Activated CD4-positive, alpha-beta T cell treated with anti-CD3 and anti-CD28 coated beads, Interleukin-2, amount 50 U/mL, for 48 hours (primary cell): ENCODE measurements at regions not wholly inside any gene's neighbourhood (a gene's known extent, or its start where the extent isn't known, plus 50 kb on each side); places are given as distances from the start of the nearest gene placed in this dataset.

ENCODE experiments used
- DNase-seq, 2 experiments: peaks; one replicate each; pipeline ENCODE4 v3.0.0-alpha.2; 2020

DNA sequence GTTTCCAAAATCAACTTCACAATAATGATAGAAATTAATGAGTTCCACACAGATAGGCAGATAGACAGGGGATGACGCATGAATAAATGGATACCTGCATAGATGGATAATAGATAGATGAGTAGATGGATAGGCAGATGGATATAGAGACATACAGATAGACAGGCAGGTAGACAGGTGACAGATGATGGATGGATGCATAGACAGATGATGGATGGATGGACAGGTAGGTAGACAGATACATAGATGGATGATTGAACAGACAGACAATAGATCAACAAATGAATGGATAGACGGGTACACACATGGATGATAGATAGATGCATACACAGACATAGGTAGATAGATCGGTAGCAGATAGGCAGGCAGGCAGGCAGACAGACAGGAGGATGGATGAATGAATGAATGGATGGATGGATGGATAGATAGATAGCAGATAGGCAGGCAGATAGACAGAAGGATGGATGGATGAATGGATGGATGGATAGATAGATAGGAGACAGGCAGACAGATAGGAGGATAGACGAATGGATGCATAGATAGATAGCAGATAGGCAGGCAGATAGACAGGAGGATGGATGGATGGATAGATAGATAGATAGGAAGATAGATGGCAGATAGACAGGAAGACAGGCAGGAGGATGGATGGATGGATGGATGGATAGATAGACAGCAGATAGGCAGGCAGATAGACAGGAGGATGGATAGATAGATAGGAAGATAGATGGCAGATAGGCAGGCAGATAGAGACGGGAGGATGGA is 142.5 kb downstream of the RBFOX3 start:
- no peak for DNase-seq

DNA sequence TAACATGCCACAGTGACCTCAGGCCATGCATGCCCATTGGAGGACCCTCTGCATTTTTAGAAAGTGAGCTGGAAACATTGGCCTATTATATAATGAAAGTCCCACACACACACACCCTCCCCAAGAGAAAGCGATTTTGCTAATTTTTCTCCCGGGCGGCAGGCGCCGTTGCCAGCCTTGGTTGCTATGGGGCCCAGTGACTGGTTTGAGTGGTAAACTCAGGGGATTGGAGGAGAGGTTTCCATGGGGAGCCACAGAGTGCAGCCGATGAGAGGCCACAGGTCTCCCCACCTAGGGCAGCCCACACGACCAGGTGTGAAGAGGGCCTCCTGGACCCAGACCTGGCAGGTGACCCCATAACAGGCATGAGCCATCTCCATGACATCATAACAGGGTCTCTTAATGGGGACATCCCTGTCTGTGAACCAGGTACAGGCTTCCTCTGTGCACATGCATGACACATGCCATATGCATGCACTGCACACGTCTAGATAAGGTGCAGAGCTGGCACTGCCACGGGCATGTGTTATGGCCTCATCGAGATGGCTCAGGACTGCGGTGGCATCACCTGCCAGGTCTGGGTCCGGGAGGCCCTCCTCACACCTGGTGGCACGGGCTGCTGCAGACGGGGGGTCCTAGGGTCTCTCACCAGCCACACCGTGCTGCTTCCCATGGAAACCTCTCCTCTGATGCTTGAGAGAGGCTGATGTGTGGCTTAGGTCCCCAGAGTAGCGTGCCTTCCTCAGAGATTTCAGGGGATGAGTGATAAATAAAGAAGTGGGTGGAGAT is 144.1 kb downstream of the RBFOX3 start:
- no peak for DNase-seq

DNA sequence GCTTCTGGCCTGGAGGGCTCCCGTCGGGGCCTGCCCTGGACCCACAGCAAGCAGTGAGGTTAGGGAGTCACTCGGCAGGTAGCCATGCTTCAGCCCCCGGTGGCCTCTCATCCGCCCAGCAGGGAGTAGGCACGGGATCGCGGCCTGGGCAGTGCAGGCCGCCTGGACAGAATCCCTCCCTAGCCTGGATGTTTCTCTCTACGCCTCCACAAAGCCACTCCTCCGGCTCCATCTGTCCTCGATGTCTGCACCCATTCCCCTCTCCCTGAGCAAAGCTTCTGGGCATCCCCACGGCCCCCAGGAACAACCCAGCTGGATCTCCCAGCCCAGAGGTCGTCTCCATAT is 145.2 kb downstream of the RBFOX3 start:
- DNase-seq = no peak

DNA sequence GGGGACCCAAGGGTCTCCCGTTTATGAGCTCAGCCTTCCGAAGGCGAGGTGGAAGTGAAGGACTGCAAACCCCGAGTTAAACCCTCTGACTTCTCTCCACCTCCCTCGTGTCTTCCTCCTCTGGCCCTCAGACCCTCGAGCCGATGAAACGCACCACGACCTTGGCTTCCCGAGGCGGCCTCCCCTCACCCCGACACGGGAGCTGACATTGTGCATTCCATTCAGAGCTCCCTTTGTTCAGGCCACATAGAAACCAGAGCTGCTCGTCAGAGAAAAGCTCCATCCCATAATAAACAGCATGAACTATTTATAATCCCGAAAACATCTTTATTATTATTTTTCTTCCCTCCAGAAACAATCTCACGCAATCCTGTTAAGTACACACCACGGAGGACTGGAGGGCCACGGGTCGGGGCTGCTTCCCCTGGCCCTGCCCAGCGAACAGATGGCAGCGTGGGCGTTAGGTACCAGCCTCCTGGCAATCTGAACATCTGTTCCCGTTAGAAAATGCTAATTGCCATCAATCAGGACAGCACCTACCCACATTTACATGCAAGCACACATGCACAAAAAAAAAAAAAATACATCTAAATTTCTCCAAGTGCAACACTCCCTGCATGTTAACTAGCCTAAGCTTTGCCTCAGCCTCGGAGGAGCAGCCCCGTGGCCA is 145.7 kb downstream of the RBFOX3 start:
- no peak for DNase-seq

DNA sequence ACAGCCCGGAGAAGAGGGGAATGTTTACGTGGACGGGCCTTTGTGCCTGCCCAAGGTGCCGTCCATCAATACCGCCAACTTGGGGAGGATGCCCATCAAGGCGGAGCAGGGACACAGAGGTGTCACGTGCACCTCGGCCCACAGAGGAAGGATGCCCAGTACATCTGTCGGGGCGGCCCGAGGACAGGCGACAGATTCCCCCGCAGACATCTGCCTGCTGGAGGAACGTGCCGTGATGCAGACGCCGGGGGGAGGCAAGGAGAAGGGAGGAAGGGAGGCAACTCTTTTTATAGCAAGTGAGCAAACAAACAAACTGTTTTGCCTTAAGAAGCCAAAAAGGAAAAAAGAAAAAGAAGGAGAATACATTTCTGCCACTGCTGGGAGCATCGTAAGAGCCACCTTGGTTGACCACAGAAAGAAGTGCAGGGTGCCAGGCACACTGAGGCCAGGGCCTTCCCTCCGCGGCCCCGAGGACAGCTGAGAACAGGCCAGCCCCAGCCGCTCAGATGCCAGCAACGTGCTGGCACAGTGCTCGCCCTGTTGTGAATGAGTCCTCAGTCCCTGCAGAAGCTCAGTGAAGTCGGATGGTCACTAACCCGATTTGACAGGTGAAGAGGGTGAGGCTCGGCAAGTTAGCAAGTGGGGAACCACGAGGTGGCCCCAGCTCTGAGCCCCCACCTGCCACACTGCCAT is 146.4 kb downstream of the RBFOX3 start:
- no peak for DNase-seq

DNA sequence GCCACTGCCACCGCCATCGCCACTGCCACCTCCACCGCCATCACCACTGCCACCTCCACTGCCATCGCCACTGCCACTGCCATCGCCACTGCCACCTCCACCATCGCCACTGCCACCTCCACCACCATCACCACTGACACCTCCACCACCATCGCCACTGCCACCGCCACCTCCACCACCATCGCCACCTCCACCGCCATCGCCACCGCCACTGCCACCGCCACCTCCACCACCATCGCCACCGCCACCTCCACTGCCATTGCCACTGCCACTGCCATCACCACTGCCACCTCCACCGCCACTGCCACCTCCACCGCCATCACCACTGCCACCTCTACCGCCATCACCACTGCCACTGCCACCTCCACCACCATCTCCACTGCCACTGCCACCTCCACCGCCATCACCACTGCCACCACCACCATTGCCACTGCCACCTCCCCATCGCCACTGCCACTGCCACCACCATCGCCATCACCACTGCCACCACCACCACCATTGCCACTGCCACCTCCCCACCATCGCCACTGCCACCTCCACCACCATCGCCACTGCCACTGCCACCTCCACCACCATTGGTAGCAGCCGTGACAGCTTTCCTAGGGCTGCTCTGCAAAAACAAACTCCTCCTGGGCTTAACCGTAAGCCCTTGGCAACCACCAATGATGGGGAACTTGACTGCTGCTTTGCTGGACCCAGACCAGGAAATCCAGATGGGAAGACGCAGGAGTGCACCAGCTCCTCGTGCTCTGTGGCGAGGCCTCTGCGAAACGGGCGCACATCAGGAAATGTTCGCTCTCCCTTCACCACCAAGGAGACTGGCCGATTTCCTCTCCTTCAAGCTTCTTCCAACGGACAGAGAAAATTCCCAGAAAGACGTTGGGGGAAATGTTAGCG is 147.2 kb downstream of the RBFOX3 start:
- DNase-seq = no peak

DNA sequence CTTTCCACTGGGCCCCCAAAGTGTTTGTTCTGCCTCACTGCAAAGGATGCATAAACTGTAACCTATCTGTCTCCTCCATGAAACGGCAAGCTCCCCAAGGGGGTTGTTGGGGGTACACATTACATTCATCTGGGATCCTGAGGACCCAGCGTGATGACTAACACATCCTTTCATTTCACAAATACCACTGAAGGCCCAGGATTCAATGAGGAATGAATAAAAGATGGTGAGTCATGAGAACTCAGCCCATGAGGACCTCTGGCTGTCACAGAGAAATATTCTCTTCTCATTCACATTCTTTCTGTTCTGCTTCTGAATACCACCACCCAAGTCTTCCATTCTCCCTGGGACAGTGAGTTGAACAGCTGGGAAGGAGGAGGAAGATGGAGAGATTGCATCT is 149.8 kb downstream of the RBFOX3 start:
- no peak for DNase-seq

DNA sequence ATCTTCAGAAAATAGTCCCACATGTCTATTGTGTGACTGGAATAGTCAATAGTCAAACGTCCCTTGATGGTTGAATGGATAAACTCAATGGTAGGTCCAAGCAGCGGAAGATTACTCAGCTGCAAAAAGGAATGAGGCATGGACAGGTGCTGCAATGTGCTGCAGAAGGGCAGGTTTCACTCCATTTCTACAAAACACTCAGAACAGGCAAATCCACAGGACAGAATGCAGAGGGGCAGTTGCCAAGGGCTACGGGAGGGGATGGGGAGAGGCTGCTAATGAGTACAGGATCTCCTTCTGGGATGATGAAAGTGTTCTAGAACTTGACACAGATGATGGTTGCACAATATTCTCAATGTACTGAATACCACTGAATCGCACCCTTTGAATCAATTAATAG is 151.0 kb downstream of the RBFOX3 start:
- DNase-seq = no peak

DNA sequence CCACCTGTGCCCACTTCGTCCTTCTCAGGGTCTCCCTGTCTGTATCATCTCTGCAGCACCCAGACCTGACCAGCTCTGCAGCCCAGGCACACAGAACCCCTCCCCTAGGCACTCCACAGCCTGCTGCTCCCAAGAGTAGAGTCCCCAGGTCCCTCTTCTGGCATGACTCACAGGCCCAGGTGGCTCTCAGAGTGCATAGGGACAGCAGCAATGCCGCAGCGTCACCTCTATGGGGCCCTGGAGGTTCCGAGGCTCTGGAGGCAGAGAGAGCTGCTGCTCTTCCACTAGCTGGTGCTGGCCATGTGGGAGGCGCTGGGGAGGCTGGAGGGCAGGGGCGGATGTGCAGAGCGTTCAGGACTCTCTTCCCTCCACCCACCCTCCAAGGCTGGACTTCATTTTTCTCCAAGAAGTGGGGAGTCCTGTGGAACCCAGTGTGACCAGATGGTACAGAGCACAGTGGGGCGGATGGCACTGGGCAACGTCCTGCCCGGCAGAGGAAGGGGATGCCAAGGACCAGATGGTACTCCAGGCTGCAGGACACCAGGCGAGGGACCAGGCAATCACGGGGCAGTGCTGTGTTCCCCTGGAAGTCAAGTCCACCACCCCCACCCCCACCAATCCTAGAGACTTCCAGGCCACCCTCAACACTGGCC is 151.7 kb downstream of the RBFOX3 start:
- no peak for DNase-seq

DNA sequence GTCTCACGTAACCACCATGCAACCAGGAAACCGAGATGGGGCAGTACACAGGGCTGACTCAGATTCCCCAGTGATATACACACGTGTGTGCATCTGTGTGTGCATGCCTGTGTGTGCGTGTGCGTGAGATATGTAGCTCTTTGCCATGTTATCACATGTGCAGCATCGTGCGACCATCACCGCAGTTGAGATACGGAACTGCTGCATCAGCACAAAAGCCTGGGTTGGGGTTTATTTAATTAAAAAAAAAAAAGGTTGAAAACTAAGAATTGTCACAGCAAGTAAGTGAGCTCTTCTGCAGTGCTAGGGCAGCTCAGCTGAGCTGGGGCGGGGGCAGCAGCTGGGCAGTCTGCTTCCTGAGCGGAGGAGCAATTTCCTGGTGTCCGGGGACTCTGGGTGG is 152.5 kb downstream of the RBFOX3 start:
- no peak for DNase-seq

DNA sequence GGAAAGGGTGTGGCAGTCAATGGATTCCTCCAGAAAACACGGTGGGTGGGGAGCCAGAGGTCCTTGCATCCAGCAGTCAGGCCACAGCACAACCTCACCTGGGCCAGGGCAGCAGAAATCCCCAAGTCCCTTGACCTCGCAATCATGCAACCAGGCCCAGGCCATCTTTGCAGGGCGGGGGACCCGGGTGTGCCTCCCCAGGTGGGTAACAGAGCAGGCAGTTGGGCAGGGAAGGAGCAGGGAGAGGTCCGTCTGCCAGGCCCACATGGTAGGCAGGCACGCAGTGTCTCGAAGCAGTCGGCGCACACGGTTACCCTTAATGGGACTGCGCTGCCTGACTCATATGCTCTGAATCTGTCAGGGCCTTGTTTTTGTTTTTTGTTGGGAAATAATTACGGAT is 153.0 kb downstream of the RBFOX3 start:
- DNase-seq = no peak

DNA sequence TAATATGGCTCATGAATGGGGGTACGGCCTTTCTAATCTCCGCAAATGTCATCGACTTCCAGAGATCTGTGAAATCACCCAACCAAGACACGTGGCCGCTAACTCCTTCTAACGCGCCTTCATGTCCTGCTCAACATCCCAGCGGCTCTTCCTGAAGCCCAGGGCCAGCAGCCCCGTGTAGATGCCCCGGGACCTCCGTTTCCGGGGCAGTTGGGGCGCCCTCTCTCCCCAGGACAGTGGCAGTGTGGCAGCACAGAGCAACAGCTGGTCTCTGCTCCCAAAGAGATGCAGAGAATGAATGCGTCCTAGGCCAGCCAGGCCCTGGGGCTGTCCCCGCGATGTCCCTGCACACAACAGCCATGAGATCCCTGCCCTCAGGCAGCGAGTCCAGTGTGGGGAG is 153.5 kb downstream of the RBFOX3 start:
- DNase-seq = no peak

DNA sequence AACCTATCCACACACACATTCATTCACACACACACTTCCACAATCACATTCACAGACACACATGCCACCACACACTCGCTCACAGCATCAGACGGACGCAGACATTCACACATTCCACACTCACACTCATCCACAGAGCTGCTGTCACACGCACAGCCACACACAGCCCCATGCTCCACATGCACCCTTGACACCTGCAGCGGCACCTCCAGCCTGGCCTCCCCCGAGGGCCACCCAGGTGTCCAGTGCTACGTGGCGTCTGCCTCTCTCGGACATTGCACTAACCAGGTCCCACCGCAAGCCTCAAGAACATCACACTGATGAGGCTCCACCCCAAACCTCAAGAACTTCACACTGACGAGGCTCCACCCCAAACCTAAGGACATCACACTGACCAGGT is 155.2 kb downstream of the RBFOX3 start:
- no peak for DNase-seq

DNA sequence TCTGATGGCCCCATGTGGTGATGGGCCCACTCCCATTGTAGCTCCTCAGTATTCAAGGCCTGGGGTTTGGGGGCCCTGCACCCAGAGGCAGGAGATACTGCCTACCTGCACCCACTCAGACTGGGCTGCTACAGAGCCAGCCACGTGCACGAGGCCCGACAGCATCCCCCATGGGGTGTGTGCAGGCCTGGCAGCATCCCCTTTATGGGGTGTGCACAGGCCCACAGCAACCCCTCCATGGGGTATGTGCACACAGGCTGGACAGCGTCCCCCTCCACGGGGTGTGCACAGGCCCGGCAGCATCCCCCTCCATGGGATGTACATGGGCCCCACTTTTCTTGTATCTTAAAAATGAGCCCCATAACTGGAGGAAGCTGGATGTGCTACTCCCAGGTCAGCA is 156.0 kb downstream of the RBFOX3 start:
- no peak for DNase-seq

DNA sequence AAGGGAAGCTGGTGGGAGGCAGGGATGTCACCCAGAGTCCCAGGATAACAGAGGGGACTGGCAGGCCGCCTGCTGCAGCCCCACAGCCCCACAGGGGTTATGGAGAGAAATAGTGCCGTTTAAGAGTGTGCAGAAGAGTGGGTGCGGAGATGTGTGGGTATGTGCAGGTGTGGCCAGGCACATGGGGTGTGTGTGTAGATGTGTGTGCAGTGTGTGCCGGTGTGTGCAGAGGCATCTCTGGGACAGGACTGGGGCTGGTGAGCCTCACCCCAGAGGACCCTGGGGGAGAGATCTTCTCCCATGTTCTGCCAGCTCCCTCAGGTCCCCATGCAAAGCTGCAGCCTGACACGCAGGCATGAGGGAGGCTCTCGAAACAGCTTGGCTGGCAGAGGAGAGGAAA is 157.4 kb downstream of the RBFOX3 start:
- no peak for DNase-seq

DNA sequence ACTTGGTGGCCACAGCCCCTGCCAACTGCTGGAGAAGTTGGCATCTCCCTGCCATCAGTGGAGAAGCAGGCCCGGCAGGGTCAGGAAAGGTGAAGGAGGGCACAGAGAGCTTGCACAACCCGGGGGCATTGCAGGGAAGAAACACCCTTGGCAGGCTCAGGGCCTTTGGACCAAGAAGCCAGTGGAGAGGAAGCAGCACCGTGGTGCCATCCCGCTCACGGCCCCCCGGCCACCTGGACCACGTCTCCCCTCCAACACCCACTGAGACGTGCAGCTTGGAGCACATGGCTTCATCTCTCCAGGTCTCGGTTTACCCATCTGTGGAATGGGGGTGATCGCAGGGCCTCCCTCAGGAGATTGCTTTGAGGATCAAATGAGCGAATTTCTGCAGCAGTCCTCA is 158.1 kb downstream of the RBFOX3 start:
- DNase-seq = no peak

DNA sequence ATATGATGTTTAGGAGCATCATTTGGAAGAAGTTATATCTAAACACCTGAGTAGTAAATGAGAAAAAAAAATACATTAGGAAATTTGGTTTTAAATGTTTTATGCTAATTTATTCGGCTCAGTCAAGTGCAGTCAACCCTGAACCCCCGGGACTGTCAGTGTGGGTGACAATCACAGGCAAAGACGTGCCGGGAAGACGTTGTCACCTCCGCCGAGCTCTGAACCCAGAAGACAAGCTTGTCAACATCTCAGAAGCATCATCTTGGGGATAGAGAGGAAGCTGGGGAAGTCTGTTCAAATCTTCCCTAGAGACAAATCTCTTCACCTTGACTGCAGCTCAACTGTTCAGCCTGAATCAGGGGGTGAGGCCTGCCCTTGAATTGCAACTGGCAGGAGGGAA is 159.7 kb downstream of the RBFOX3 start:
- DNase-seq = no peak

DNA sequence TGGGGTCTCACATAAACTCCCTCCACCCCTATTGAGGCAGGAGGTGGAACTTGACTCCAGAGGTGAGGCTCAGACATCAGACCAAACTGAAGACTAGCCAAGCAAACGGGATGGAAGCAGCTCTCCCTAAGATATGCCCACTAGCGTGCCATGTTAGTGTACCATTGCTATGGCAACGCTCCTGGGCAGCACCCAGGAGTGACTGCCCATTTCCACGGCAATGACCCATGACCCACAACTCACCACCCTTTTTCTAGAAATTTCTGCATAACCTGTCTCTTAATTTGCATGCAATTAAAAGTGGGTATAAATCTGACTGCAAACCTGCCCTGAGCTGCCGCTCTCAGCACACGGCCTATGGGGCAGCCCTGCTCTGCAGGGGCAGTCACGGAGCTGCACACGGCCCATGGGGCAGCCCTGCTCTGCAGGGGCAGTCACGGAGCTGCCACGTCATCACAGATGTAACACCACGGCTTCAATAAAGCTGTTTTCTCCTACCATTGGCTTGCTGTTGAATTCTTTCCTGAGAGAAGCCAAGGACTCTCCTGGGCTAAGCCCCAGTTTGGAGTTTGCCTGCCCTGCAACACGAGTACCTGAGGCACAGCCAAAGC is 164.3 kb downstream of the RBFOX3 start:
- DNase-seq = no peak

DNA sequence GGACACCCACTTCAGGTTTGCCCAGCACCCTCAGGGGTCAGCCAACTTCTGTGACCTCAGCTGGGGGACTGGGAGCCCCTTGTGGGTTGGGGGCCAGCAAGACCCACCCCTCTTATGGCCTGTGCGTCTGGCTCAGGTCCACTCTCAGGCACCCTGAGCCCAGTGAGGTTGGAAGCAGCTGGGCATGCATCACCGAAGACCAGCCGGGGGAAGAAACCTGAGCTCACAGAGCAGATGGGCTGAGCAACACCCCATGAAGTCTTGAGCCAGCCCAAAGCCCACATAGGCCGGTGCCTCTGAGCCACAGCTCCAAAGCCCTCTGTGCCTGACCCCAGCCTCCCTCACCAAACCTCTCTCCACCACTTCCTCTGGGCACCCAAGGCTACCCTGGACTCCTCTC is 166.7 kb downstream of the RBFOX3 start:
- no peak for DNase-seq

DNA sequence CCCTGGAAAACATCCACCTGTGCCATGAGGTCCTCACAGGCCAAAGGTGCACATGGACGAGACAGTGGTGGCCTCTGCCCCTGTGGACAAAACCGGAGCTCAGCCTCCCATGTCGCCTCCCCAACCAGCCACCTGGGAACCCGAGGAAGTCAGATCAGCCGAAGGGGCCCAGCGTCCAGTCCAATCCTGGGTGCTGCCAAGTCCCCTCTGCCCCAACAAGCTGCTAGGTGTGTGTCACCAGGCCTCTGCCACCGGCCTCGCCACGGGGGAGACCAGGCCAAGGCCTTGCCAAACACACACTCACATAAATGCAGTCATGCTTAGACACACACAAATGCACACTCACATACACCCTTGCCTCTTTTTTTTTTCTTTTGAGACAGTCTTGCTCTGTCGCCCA is 167.8 kb downstream of the RBFOX3 start:
- no peak for DNase-seq

DNA sequence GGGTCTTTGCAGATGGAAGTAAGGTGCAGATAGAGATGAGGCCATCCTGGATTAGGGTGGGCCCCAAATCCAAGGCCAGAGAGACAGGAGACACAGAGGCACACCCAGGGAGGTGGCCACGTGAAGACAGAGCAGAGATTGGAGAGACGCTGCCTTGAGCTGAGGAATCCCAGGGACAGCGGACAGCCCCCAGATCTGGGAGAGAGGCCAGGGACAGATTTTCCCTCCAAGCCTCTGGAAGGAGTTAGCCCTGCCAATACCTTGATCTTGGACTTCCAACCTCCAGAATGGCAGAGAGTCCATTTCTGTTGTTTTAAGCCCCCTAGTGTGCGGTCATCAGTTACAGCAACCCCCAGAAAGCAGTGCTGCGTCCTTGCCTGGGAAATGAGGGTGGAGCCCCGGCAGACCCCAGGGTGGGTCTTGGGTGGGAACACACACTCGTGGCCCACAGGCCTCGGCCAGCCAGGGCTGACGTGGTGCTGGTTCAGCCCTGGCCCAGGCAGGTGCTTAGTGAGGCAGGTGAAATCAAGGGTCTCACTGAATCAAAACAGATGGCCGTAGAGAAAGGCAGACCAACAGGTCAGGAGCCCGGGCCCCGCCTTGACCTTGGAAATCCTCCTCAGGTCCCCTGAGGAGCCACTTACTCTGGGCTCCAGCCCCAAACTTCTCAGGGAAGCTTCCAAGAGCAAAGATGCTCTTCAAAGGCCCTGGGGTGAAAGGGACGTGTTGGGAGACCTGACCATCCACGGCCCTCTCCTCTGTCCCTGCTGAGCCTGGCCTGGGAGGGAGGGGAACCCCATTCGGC is 169.3 kb downstream of the RBFOX3 start:
- no peak for DNase-seq
